ENCODE measurements at regions not wholly inside any gene's neighbourhood (a gene's known extent, or its start where the extent isn't known, plus 50 kb on each side); places are given as distances from the start of the nearest gene placed in this dataset.

DNA sequence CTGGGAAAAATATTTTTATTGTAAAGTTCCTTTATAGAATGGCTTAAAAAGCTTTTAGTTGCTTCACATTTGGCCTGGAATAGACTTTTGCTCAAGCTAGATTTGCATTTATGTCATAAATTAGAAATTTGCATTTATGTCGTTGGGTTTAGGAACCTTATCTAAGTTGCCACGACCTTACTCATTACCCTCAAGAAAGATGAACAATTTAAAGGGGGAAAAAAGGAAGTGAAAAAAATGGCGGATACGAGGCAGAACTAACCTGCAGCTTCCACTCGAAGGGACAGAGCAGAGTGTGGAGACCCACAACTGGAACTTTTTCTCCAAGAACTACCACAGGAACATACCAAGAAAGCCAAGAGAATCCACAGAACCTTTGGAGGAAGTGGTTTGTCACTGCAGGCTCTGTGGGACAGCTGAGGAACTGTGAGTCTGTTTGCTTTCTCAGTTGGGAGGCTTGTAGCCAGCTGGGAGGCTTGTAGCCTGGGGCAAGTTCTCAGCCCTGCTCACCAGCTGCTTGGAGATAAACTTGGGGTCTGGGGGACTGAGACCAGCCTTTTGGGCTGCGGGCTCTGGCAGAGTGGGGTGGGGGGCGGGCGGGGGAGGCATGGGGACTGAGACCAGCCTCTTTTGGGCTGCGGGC lies 349.9 kb upstream of the MEIS1 start:
- no peak for DNase-seq

- DNase-seq, result no peak
These were observed 352.3 kb upstream of the MEIS1 start for GRCh38 chr2:66082581-66082980.

GRCh38 chr2:66080127-66080526 lies 354.8 kb upstream of the MEIS1 start:
- DNase-seq, result no peak

DNA sequence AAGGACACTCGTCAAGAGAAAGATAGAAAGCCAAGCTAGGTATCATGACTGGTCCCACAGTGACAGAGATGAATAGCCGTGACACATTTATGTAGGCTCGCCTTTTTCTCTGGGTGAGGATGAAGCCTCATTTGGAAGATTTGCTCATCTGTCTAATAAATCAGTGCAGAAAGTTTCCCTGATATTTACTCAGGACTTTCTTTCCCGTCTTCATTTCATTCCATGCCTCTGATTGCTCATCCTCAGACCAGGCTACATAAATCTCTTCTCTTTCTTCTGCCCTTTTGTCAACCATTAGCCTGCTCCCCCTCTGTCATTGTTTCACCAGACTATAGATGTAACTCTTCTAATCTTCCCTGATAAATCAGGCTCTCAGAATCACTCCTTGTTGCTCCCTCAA lies 361.8 kb upstream of the MEIS1 start:
- DNase-seq, result no peak

DNA sequence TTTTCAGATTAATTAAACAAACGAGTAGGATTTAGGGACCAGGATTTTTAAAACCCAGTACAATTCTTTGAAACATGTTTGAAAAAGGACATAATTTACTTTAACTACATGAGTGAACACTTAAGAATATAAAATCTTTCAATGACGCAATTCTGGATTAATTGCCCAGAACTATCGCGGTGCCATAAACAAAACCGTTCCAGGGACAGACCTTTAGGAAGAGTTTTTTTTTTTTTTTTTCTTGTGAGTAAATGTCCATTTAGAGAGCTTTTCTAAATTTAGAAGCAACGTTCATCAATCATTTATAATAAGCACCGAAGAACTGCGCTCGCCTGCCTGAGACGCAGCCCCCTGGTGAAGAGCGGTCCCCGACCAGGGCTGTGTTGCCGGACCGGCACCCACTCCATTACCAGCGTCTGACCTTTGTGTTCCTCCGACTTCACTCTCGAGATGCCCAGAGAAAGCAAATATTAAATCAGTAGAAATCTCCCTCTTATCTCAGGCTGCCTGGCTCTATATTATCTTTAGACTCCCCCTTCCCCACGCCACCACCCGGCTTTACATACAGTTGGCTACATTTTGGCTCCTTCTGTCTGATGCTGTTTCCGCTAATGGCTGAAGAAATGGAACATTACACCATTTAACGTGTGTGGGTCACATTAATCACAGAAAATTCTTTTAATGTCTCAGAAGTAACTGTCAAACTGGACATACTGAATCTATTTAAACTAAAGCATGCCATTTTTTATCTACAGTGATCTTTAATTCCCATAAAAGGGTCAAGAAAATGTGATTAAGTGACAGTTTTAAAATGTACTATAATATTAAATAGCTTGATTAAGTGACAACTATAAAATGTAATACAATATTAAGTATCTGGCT lies 364.0 kb upstream of the MEIS1 start:
- DNase-seq, result no peak

- DNase-seq, result no peak
These were observed 364.8 kb upstream of the MEIS1 start for GRCh38 chr2:66069937-66070720.

DNA sequence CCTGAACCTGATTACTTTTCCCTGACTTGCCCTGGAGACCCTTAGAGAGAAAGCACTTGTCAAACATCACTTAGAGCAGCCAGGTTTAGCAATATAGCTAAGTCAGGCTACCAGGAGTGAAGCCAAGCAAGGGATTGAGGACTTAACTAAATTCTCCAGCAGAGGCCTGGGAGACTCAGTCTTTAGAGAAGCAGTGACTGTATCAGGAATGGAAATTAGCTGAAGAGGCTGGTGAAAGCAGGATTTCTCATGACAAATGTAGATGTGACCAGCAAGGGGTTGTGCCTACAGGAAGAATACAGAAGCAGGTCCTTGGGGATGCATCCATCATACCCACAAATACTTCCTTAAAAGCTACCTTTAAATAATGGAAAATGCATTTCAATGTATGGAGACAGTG lies 368.9 kb upstream of the MEIS1 start:
- DNase-seq, result no peak

DNA sequence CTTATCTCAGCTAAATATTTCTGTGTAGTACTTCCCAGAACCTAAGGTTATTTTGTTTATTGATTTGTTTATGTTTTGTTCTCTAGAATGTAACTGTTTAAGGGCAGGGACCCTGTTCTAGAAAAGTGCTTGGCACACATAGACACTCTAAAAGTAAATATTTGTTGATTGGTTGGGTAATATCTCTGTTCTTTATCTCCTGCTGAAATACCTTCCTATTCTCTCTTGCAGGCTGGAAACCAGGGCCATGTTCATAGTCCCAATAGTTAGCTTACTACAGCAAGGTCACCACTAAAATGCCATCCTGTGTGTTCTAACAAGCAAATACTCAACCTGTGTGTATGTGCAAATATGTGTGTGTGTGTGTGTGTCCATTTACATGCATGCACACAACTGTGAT lies 375.6 kb upstream of the MEIS1 start:
- DNase-seq, result no peak

GRCh38 chr2:66058675-66059074 lies 376.2 kb upstream of the MEIS1 start:
- no peak for DNase-seq

DNA sequence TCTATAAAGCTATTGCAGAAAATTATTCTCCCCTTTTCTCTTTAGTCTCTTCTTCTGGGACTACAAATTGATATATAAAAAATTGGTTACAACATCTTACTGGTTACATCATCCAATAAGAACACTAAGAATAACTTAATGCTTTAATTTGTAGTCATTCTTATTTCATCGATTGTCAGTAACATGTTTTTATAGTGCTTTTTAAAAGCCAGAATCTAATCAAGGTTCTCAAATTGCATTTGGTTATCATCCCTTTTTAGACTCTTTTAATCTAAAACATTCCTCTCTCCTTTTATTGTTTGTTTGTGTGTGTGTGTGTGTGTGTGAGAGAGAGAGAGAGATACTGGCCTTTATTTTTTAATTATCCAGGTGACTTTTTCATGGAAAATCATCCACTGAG lies 377.1 kb upstream of the MEIS1 start:
- no peak for DNase-seq

GRCh38 chr2:66050392-66050791 lies 384.5 kb upstream of the MEIS1 start:
- no peak for DNase-seq

DNA sequence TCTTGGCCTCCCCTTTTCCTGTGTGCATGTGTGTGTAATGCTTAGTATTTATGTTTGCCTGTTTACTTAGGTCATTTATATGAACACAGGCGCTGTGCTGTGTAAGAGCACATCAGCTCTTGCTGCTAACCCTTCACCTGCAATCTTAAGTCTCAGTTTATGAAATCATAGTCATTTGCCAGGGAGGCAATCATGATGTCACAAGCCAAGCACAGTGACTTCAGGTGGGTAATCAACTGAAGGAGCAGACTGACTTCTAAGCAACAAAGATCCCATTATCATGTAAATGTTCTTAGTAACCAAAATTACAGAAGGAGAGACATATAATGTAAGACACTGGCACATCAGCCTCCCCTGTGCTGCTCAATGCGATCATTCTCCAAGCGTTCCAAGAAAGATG lies 386.3 kb upstream of the MEIS1 start:
- DNase-seq, result no peak

DNA sequence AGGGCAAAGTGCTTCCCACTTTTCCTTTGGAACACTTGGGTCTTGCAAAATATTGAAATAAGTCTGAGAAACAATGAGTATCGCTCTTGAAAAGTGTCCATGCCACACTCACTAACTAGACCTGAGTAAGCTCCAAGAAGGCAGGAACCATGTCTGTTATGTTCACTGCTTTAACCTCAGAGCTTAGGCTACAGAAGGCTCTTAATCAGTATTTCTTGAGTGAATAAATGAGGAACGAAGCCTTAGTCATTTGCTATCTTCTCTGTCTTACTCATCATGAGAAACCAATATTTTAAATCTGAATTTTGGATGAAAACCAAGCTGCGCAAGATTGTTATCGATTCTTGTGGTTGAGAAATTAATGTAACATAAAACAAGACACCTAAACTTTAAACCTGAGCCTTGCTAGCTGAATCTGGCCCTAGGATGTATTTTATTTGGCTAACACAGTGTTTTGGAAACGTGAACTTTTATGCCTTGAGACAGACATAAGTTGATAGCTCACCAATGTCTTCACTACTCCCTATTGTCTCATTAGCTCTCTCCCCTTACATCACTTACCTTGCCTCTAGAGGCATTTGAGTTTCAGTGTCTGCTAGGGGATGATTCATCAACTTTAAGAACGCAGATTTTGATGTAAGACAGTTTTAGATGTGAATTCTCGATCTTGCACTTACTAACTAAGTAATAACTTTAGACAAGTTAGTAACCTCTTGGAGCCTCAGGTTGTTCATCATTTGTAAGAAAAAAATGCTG lies 392.8 kb upstream of the MEIS1 start:
- no peak for DNase-seq

- no peak for DNase-seq
These were observed 398.0 kb upstream of the MEIS1 start for GRCh38 chr2:66036948-66037347.

DNA sequence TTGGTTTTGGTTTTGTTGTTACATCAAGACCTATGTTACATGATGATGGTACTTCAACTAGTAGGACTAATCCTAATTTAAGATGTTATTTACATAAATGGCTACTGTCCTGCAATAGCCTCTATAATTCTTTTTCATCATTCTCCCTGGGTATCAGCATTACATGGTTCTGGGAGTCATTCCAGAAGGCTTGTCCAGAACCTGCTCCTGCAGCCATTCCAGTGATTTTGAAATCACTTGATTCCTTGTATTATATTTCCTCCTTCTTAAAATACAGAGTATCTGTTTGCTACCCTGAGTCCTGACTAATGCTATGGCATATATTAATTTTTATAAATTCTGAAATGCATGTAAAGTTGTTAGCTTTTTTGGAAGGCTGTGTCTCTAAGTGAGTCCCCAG lies 400.5 kb upstream of the MEIS1 start:
- DNase-seq, result no peak

- DNase-seq, result no peak
These were observed 402.6 kb upstream of the MEIS1 start for GRCh38 chr2:66032226-66032775.

- no peak for DNase-seq
These were observed 403.7 kb upstream of the MEIS1 start for GRCh38 chr2:66031236-66031635.

- DNase-seq, result no peak
These were observed 404.4 kb upstream of the MEIS1 start for GRCh38 chr2:66030553-66030952.

DNA sequence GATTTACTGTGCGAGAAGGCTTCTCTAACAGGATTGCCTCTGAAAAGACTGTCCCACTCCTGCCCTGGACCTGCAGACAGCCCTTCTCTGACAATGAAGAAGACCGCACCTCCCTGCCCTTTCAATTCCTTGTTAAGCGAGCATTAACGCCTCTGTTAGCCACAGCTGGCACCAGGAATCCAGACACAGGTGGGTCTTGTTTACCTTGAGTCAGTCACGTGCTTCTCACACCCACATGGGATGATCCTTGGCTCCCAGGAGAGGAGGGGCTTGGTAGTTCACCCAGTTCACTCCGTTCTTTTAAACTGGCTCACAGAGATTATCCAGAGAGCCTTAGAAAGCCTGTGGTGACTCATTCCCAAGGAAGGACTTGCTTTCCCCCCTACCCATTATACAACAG lies 410.5 kb upstream of the MEIS1 start:
- no peak for DNase-seq

DNA sequence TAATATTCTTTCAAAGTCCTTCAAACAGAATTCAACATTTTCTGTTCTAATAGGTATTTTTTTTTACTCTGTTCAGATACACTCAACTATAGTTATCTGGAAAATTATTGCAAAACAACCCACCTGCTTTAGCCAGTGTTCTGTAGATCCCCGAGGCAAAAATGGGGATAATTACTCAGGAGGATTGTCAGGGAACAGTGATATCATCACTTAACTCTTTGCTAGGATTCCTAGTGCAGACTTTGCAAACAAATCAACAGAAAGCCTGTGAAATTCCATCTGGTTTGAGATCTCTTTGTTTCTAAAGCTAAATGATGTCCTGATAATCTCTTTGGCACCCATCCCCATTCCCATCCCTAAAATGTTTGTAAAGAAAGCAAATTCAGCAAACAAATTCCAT lies 413.6 kb upstream of the MEIS1 start:
- no peak for DNase-seq

- DNase-seq, result no peak
These were observed 417.2 kb upstream of the MEIS1 start for GRCh38 chr2:66017763-66018162.

DNA sequence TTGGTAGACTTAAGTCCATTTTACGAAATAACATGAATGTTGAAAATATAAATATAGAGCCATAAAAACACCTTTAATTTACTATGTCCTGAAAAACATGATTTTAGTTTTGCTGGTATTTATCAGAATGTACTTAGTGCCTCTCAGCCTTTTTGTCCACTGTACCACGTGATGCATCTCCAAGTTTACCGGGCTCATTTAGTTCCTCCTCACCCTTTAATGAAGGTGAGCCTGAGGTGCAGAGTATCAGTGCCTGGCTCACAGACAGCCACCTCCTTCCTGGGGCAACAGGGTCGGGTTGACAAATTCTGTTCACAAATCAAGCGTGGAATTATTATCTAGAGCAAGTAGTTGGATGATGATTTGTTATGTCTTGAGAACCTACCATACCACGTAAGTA lies 420.5 kb upstream of the MEIS1 start:
- no peak for DNase-seq

DNA sequence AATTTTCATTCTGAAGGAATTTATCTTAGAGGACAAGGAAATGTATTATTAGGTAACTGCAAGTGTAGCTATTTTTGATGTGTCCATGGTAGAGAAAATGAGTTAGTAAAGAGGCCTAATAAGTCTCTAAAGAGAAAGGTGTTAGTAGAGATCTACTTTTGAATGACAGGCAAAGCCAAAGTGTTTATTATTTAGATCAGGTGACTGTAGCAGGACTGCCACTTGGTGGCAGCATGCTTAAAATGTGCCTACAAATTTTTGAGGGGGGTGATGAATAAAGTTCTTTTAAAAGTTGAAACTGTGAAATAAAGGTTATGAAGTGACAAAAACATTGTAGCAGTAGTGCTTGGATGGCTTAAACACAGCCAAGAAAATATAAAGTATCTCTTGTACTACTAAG lies 421.5 kb upstream of the MEIS1 start:
- no peak for DNase-seq

Measured in activated effector memory CD4-positive, alpha-beta T cell treated with anti-CD3 and anti-CD28 coated beads, Interleukin-2, amount 50 U/mL, for 16 hours (primary cell).